SK-N-SH (cell line): ENCODE measurements at regions not wholly inside any gene's neighbourhood (a gene's known extent, or its start where the extent isn't known, plus 50 kb on each side); places are given as distances from the start of the nearest gene placed in this dataset.

Experiments used
- CTCF ChIA-PET: fragments of 300-600, 350-600 bp; formaldehyde crosslinking; extraction: SDS; loops from one replicate; lab custom pipeline; 2021; lab: Yijun Ruan, JAX
- POLR2A ChIA-PET: fragments of 350-600 bp; sonication (Branson Sonifier 250); formaldehyde crosslinking; extraction: SDS; loops from one replicate; lab custom pipeline; 2020; ENCODE audit warnings: antibody characterized with exemption, inconsistent platforms; lab: Yijun Ruan, JAX
- DNase-seq: peaks from one replicate; pipeline ENCODE4 v3.0.0; 2012
- H2AFZ ChIP-seq: fragments of 200-600 bp; sonication (generic); 2 replicates; pipeline ENCODE4 v1.8.1; 2016; ENCODE audit warnings: antibody characterized with exemption, mild to moderate bottlenecking, low read depth
- H3F3A ChIP-seq: fragments of 200-600 bp; sonication (generic); replicated peaks from 2 replicates; pipeline ENCODE3; 2016; ENCODE audit warnings: antibody characterized with exemption, mild to moderate bottlenecking; ENCODE audit not compliant: insufficient read depth
- H3K27ac ChIP-seq, 2 experiments: fragments of 200-500 bp in 1 of 2; fragments of 200-600 bp in 1 of 2; sonication (Bioruptor generic) in 1 of 2; sonication (generic), shearing (Covaris generic) in 1 of 2; 2 replicates each; pipeline versions ENCODE4 v1.5.1 to v1.6.1; 2014 to 2016; ENCODE audit warnings: low read depth in 2 of 2, inconsistent platforms in 1 of 2, low read length in 1 of 2, mild to moderate bottlenecking in 1 of 2, mixed read lengths in 1 of 2
- H3K27me3 ChIP-seq: fragments of 200-600 bp; sonication (generic), shearing (Covaris generic); 2 replicates; pipeline ENCODE4 v1.6.1; 2016; ENCODE audit warnings: mixed run types; ENCODE audit not compliant: insufficient read depth
- H3K36me3 ChIP-seq, 2 experiments: fragments of 200-500 bp in 1 of 2; fragments of 200-600 bp in 1 of 2; sonication (Bioruptor generic) in 1 of 2; sonication (generic) in 1 of 2; replicated peaks in 1 of 2; 2 replicates each; pipeline versions ENCODE3 to v1.5.1; 2014 to 2016; ENCODE audit warnings: low read length in 1 of 2, mild to moderate bottlenecking in 1 of 2; ENCODE audit not compliant: insufficient read depth in 2 of 2, control insufficient read depth in 1 of 2
- H3K4me1 ChIP-seq, 2 experiments: fragments of 200-500 bp in 1 of 2; fragments of 200-600 bp in 1 of 2; sonication (Bioruptor generic) in 1 of 2; sonication (generic), shearing (Covaris generic) in 1 of 2; 2 replicates each; pipeline versions ENCODE4 v1.5.1 to v1.6.1; 2014 to 2016; ENCODE audit warnings: low read depth in 1 of 2, low read length in 1 of 2, mixed run types in 1 of 2; ENCODE audit not compliant: insufficient read depth in 2 of 2, control insufficient read depth in 1 of 2
- H3K4me2 ChIP-seq: fragments of 200-600 bp; sonication (generic), shearing (Covaris generic); 2 replicates; pipeline ENCODE4 v1.6.1; 2017; ENCODE audit warnings: mixed run types
- H3K4me3 ChIP-seq, 2 experiments: fragments of 200-500 bp in 1 of 2; fragments of 200-600 bp in 1 of 2; sonication (Bioruptor generic) in 1 of 2; sonication (generic), shearing (Covaris generic) in 1 of 2; 2 replicates each; pipeline versions ENCODE4 v1.5.1 to v1.8.1; 2014 to 2016; ENCODE audit warnings: low read depth in 2 of 2, inconsistent platforms in 1 of 2, low read length in 1 of 2, mild to moderate bottlenecking in 1 of 2, mixed read lengths in 1 of 2, moderate library complexity in 1 of 2
- H3K79me2 ChIP-seq: fragments of 200-600 bp; sonication (generic); 2 replicates; pipeline ENCODE4 v1.8.1; 2017; ENCODE audit warnings: mild to moderate bottlenecking; ENCODE audit not compliant: insufficient read depth
- H3K9ac ChIP-seq: fragments of 200-600 bp; sonication (generic); 2 replicates; pipeline ENCODE4 v1.6.1; 2017; ENCODE audit warnings: mixed run types
- H3K9me2 ChIP-seq: fragments of 200-600 bp; sonication (generic); 2 replicates; pipeline ENCODE4 v1.6.1; 2017; ENCODE audit warnings: mixed run types
- H3K9me3 ChIP-seq: fragments of 200-600 bp; sonication (generic); 2 replicates; pipeline ENCODE4 v1.6.1; 2017; ENCODE audit warnings: mixed run types, mild to moderate bottlenecking, moderate library complexity
- H4K20me1 ChIP-seq: fragments of 200-600 bp; sonication (generic); 2 replicates; pipeline ENCODE4 v1.6.1; 2017; ENCODE audit warnings: mild to moderate bottlenecking, mixed run types; ENCODE audit not compliant: insufficient read depth
- ELF1 ChIP-seq: IDR thresholded peaks from 2 replicates; pipeline ENCODE4 v1.4.0; 2012
- FOSL2 ChIP-seq: IDR thresholded peaks from 2 replicates; pipeline ENCODE4 v1.4.0; 2012; ENCODE audit warnings: low read depth, mild to moderate bottlenecking, moderate library complexity, borderline replicate concordance
- FOXJ3 ChIP-seq: sonication (generic); formaldehyde crosslinking; IDR thresholded peaks from 2 replicates; pipeline ENCODE4 v1.5.1; 2020; ENCODE audit warnings: mild to moderate bottlenecking, missing genetic modification reagents
- GABPA ChIP-seq: IDR thresholded peaks from 2 replicates; pipeline ENCODE4 v1.4.0; 2012; ENCODE audit warnings: low read depth, mild to moderate bottlenecking
- GATA2 ChIP-seq: sonication (generic); formaldehyde crosslinking; IDR thresholded peaks from 2 replicates; pipeline ENCODE4 v1.5.0; 2020; ENCODE audit warnings: mild to moderate bottlenecking, missing genetic modification reagents
- IRF3 ChIP-seq: fragments of 150-350 bp; IDR thresholded peaks from 2 replicates; pipeline ENCODE4 v1.6.1; 2016; ENCODE audit warnings: mild to moderate bottlenecking, low read depth, low read length
- MAX ChIP-seq: IDR thresholded peaks from 2 replicates; pipeline ENCODE4 v1.4.0; 2012; ENCODE audit warnings: low read depth
- MXI1 ChIP-seq: IDR thresholded peaks from 2 replicates; pipeline ENCODE4 v1.6.1; 2012; ENCODE audit warnings: mild to moderate bottlenecking, low read depth, low read length, improper control_type of control experiment
- NFIC ChIP-seq: IDR thresholded peaks from 2 replicates; pipeline ENCODE4 v1.4.0; 2012; ENCODE audit warnings: borderline replicate concordance
- POLR2AphosphoS5 ChIP-seq: IDR thresholded peaks from 2 replicates; pipeline ENCODE4 v1.6.1; 2012; ENCODE audit warnings: low read depth, low read length
- RFX5 ChIP-seq: IDR thresholded peaks from 2 replicates; pipeline ENCODE4 v1.6.1; 2012; ENCODE audit warnings: mild to moderate bottlenecking, improper control_type of control experiment, low read length
- SMC3 ChIP-seq: IDR thresholded peaks from 2 replicates; pipeline ENCODE4 v1.6.1; 2012; ENCODE audit warnings: low read depth, low read length, improper control_type of control experiment
- TAF1 ChIP-seq: IDR thresholded peaks from 2 replicates; pipeline ENCODE4 v1.6.1; 2012; ENCODE audit warnings: low read depth, mild to moderate bottlenecking, low read length, moderate library complexity, borderline replicate concordance
- WGBS: methylation state at CpG from one replicate; pipeline ENCODE4 v1.1.6; 2017; ENCODE audit warnings: low lambda C conversion rate; 5-methylcytosine and 5-hydroxymethylcytosine counted together
- TF ChIP-seq, protein P1 (sequence below): IDR thresholded peaks from 2 replicates; pipeline ENCODE4 v1.4.0; 2012; ENCODE audit warnings: low read depth, borderline replicate concordance
- TF ChIP-seq, protein P2 (sequence below): IDR thresholded peaks from 2 replicates; pipeline ENCODE4 v1.6.1; 2012; ENCODE audit warnings: mild to moderate bottlenecking, low read depth, low read length, moderate library complexity
- TF ChIP-seq, protein P3 (sequence below): IDR thresholded peaks from 2 replicates; pipeline ENCODE4 v1.4.0; 2012; ENCODE audit warnings: low read depth, borderline replicate concordance

- TF ChIP-seq FOXJ3: no peak
- no peak for TF ChIP-seq SMC3
- TF ChIP-seq NFIC: no peak
- TF ChIP-seq, protein P1, sequence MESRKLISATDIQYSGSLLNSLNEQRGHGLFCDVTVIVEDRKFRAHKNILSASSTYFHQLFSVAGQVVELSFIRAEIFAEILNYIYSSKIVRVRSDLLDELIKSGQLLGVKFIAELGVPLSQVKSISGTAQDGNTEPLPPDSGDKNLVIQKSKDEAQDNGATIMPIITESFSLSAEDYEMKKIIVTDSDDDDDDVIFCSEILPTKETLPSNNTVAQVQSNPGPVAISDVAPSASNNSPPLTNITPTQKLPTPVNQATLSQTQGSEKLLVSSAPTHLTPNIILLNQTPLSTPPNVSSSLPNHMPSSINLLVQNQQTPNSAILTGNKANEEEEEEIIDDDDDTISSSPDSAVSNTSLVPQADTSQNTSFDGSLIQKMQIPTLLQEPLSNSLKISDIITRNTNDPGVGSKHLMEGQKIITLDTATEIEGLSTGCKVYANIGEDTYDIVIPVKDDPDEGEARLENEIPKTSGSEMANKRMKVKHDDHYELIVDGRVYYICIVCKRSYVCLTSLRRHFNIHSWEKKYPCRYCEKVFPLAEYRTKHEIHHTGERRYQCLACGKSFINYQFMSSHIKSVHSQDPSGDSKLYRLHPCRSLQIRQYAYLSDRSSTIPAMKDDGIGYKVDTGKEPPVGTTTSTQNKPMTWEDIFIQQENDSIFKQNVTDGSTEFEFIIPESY: no peak
- no peak for TF ChIP-seq MAX
- TF ChIP-seq FOSL2: no peak
- TF ChIP-seq GATA2 (CRISPR knock-in tag): no peak
- TF ChIP-seq ELF1: no peak
- TF ChIP-seq GABPA: no peak
- no peak for TF ChIP-seq RFX5
- no peak for TF ChIP-seq IRF3
- TF ChIP-seq POLR2AphosphoS5: no peak
- TF ChIP-seq MXI1: no peak
- TF ChIP-seq, protein P2, sequence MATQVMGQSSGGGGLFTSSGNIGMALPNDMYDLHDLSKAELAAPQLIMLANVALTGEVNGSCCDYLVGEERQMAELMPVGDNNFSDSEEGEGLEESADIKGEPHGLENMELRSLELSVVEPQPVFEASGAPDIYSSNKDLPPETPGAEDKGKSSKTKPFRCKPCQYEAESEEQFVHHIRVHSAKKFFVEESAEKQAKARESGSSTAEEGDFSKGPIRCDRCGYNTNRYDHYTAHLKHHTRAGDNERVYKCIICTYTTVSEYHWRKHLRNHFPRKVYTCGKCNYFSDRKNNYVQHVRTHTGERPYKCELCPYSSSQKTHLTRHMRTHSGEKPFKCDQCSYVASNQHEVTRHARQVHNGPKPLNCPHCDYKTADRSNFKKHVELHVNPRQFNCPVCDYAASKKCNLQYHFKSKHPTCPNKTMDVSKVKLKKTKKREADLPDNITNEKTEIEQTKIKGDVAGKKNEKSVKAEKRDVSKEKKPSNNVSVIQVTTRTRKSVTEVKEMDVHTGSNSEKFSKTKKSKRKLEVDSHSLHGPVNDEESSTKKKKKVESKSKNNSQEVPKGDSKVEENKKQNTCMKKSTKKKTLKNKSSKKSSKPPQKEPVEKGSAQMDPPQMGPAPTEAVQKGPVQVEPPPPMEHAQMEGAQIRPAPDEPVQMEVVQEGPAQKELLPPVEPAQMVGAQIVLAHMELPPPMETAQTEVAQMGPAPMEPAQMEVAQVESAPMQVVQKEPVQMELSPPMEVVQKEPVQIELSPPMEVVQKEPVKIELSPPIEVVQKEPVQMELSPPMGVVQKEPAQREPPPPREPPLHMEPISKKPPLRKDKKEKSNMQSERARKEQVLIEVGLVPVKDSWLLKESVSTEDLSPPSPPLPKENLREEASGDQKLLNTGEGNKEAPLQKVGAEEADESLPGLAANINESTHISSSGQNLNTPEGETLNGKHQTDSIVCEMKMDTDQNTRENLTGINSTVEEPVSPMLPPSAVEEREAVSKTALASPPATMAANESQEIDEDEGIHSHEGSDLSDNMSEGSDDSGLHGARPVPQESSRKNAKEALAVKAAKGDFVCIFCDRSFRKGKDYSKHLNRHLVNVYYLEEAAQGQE: no peak
- TF ChIP-seq, protein P3, sequence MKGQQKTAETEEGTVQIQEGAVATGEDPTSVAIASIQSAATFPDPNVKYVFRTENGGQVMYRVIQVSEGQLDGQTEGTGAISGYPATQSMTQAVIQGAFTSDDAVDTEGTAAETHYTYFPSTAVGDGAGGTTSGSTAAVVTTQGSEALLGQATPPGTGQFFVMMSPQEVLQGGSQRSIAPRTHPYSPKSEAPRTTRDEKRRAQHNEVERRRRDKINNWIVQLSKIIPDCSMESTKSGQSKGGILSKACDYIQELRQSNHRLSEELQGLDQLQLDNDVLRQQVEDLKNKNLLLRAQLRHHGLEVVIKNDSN: no peak
- no peak for TF ChIP-seq TAF1
- H3K36me3 ChIP-seq: no peaks in the 10 kb centered on the region
- CTCF ChIA-PET: interaction anchor here (0.8 to 1.1 kb wide), 3 partner anchors 10 to 409 kb away, joined by 3 read pairs; no protein-coding TSS in a partner anchor
- no peak overlapping the region for H3K9ac ChIP-seq
- H3K79me2 ChIP-seq: no peaks in the 10 kb centered on the region
- H3K4me1 ChIP-seq: no peaks in the 10 kb centered on the region
- H3K9me2 ChIP-seq: no peaks in the 10 kb centered on the region
- no peak overlapping the region for H3K27ac ChIP-seq
- WGBS: 48% methylated on average over 6 of the region's 6 CpGs
- no peak for DNase-seq
- no peaks in the 10 kb centered on the region for H3F3A ChIP-seq
- POLR2A ChIA-PET: no interaction called here
- no peaks in the 10 kb centered on the region for H4K20me1 ChIP-seq
- H3K9me3 ChIP-seq: no peaks in the 10 kb centered on the region; the same call in 1 of the 2 replicates
- H3K27me3 ChIP-seq: no peaks in the 10 kb centered on the region; the same call in 1 of the 2 replicates
- H3K4me3 ChIP-seq: no peak overlapping the region
- H3K4me2 ChIP-seq: no peak overlapping the region
- no peak overlapping the region for H2AFZ ChIP-seq
Measured at GRCh38 chr10:63027531-63027930, 105.6 kb upstream of the NRBF2 start.
